Tibial nerve (tissue), 4 donors: ENCODE measurements at regions not wholly inside any gene's neighbourhood (a gene's known extent, or its start where the extent isn't known, plus 50 kb on each side); places are given as distances from the start of the nearest gene placed in this dataset.

ENCODE experiments used
- EP300 ChIP-seq, 2 donors: sonication (generic); formaldehyde crosslinking; IDR thresholded peaks; one replicate each; pipeline ENCODE4 v1.6.1; 2017; ENCODE audit warnings: antibody characterized with exemption in 2 of 2, mild to moderate bottlenecking in 1 of 2
- POLR2A ChIP-seq, 2 donors: fragments of 450-650 bp; IDR thresholded peaks; one replicate each; pipeline ENCODE4 v1.6.1; 2017; ENCODE audit warnings: antibody characterized with exemption in 2 of 2, mild to moderate bottlenecking in 2 of 2, moderate library complexity in 2 of 2
- TF ChIP-seq, protein P1 (sequence below), 5 experiments: fragments of 200-600 bp in 3 of 5; fragments of 450-650 bp in 2 of 5; sonication (generic) in 3 of 5; IDR thresholded peaks; one replicate each; pipeline ENCODE4 v1.5.1; 2016 to 2019; ENCODE audit warnings: antibody characterized with exemption in 5 of 5, mild to moderate bottlenecking in 3 of 5, moderate library complexity in 2 of 5

DNA sequence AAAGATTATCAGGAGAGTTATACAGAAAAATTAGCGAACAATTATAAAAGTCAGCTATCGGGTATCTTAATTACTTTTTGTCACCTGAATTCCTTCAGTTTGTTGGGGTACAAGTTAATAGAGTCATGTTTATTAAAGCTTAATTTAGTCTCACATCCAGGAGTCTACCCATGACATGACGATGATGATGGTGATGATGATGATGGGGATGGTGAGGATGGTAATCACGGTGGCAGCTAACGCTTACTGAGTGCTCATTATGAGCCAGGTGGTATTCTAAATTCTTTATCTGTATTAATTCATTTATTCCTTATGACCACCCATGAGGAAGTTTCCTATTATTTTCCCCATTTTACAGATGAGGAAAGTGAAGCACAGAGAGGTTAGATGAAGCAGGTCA lies 208.6 kb upstream of the KIF2A start:
- TF ChIP-seq POLR2A (IDR thresholded peaks at IDR 0.05) (no peak), EP300 (IDR thresholded peaks at IDR 0.05) (no peak)
- TF ChIP-seq, protein P1, sequence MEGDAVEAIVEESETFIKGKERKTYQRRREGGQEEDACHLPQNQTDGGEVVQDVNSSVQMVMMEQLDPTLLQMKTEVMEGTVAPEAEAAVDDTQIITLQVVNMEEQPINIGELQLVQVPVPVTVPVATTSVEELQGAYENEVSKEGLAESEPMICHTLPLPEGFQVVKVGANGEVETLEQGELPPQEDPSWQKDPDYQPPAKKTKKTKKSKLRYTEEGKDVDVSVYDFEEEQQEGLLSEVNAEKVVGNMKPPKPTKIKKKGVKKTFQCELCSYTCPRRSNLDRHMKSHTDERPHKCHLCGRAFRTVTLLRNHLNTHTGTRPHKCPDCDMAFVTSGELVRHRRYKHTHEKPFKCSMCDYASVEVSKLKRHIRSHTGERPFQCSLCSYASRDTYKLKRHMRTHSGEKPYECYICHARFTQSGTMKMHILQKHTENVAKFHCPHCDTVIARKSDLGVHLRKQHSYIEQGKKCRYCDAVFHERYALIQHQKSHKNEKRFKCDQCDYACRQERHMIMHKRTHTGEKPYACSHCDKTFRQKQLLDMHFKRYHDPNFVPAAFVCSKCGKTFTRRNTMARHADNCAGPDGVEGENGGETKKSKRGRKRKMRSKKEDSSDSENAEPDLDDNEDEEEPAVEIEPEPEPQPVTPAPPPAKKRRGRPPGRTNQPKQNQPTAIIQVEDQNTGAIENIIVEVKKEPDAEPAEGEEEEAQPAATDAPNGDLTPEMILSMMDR (IDR thresholded peaks at IDR 0.05) = no peak
